AG04449 (cell line): ENCODE measurements at regions not wholly inside any gene's neighbourhood (a gene's known extent, or its start where the extent isn't known, plus 50 kb on each side); places are given as distances from the start of the nearest gene placed in this dataset.
A peak's percentile ranks its signal among the peaks of the same experiment; 100 is the strongest.

Experiments used
- CTCF ChIA-PET: fragments of 350-600 bp; formaldehyde crosslinking; extraction: SDS; loops from one replicate; lab custom pipeline; 2021; ENCODE audit warnings: antibody characterized with exemption; lab: Yijun Ruan, JAX
- POLR2A ChIA-PET: fragments of 400-600, 350-600 bp; formaldehyde crosslinking; extraction: SDS; loops from one replicate; lab custom pipeline; 2020; ENCODE audit warnings: antibody characterized with exemption, inconsistent platforms; lab: Yijun Ruan, JAX
- DNase-seq: peaks from one replicate; pipeline ENCODE4 v3.0.0-alpha.2; 2010; ENCODE audit warnings: low read depth, low spot score
- H3K4me3 ChIP-seq: 2 replicates; pipeline ENCODE4 v1.5.1; 2011; ENCODE audit warnings: low read depth, mild to moderate bottlenecking, control low read depth, low read length
- CTCF ChIP-seq: IDR thresholded peaks from one replicate; pipeline ENCODE4 v1.5.1; 2011; ENCODE audit warnings: mild to moderate bottlenecking, moderate library complexity, low read length, control low read depth, inconsistent platforms; ENCODE audit not compliant: insufficient read depth; ENCODE audit errors: missing control alignments

DNA sequence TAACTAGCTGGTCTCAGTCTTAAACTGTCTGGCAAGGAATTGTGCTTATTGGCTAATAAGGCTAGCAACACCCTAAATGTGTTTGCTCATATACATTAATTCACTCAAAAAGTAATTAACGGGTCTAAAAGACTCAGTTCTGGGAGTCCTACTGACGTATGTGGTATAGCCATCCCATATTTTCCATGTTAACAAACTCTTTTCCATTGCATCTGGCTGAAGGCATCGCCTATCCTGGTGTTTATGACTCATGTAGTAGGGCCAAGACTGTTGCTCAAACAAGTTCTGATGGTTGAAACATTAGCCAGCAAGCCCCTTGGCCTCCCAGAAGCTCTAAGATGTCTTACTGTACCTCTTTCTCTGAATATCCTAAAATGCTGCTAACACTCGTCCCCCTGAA is 98.5 kb downstream of the PHLDA1 start:
- DNase-seq: peak; percentile 42
- no peak for TF ChIP-seq CTCF
- ChIA-PET CTCF (interaction anchor here (1.3 kb wide), 1 partner anchor 11 kb away, joined by 3 read pairs; no protein-coding TSS in a partner anchor), POLR2A (no interaction called here)
- H3K4me3 ChIP-seq: no peak overlapping the region

DNA sequence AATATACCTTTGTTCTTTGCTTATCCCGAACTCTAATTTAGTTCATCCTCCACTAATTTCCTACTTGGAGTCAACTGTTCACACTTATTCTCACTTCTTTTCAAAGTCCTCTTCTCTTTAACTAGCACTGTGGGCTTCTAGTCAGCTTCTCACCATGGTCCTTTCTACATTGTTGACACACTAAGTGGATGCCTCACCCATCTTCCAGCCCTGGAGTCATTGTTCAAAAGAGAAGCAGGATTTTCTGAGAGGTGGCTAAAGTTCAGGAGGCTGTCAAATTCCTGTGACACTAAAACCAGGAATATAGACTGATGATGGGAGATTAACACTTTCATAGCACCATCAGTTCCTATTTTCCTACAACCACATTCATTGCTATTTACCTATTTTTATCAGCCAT is 99.3 kb downstream of the PHLDA1 start:
- TF ChIP-seq CTCF: no peak
- H3K4me3 ChIP-seq: no peak overlapping the region
- no peak for DNase-seq
- CTCF ChIA-PET: interaction anchor here (1.3 kb wide), 1 partner anchor 12 kb away, joined by 3 read pairs; no protein-coding TSS in a partner anchor
- POLR2A ChIA-PET: no interaction called here

GRCh38 chr12:75923964-75924666 is 107.5 kb downstream of the PHLDA1 start:
- no peak for TF ChIP-seq CTCF
- ChIA-PET POLR2A (no interaction called here), CTCF (interaction anchor here (1.2 kb wide), 1 partner anchor 397 kb away, joined by 3 read pairs; no protein-coding TSS in a partner anchor)
- H3K4me3 ChIP-seq: no peak overlapping the region
- DNase-seq: no peak

DNA sequence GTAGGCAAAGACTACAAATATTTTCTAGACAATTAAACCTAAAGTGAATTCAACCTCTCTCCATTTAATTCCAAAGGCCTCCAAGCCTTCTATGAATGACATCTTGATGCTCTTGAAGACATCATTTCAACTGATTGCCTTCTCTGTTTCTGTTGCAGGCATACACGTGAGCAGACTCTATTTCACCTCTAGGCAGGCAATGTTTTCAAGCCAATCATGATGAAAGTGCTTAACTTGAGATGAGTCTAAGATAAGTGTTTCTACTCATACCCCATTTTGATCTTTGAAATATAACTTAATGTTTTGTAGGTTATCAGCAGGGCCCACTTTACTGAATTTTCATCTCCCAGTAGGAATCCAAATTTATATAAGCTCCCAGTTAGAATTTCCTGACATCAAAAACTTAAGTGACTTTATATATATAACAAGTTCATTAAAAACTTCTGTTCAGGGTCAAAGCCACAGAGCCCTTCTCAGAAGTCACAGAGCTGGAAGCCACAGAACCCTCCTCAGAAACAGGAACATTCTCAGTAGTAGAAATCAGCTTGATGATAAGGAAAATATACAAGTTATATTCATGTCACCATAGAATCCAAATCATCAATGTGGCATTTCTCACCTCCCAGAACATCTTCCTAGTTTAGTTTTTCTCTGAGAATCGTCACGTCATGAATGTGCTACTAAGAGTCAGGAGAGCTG is 108.5 kb downstream of the PHLDA1 start:
- TF ChIP-seq CTCF: no peak
- ChIA-PET POLR2A (no interaction called here), CTCF (interaction anchor here (1.2 kb wide), 1 partner anchor 396 kb away, joined by 3 read pairs; no protein-coding TSS in a partner anchor)
- no peak overlapping the region for H3K4me3 ChIP-seq
- DNase-seq: no peak

DNA sequence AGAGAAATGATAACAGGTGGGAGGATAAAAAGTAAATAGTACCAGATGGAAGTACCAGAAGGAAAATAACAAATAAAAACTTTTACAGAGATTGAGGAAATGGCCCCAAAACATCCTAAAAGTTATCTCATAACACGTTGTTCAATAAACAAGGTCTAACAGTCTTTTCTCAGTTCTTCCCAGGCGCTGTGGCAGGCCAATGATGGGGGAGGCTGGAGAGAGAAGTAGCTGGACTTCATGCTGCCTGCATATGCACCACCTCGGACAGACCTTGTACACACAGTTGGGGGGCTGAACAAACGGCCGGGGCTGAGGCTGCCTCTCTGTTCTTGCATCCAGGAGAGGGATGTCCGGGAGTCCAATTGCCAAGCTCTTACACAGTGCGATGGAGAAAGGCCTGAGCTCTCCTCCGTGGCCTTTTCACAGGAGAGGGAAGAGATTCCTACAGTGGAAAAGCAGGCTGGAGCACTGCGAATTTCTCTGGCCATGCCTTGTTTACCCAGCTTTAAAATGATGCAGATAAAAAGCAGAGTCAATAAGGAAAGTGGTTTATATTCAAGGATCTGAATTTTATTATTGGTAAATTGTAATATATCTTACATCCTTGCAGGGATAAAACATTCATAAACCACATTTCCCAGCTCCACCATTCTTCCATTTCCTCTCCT is 109.8 kb downstream of the PHLDA1 start:
- ChIA-PET CTCF (no interaction called here), POLR2A (no interaction called here)
- TF ChIP-seq CTCF: no peak
- no peak overlapping the region for H3K4me3 ChIP-seq
- DNase-seq: no peak

DNA sequence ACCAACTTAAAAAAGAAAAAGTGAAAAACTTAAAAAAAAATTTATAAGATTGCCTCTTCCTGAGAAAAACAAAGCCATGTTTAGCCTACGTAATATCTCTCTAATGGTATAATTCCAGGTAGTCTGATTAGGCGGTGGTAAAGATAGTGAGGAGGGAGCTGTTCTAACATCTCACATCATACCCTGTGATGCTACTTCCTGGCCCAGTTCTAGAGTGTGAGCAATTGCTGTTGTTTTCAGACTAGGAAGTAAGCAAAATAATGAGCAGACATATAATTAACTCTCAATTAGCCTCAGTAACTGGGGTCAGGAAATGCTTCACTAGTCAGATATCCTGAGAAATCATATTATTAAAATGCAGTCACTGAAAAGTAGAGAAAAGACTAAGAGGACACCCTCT is 113.9 kb downstream of the PHLDA1 start:
- no peak for DNase-seq
- POLR2A ChIA-PET: no interaction called here
- no peak overlapping the region for H3K4me3 ChIP-seq
- TF ChIP-seq CTCF: no peak
- CTCF ChIA-PET: no interaction called here
